HCT116 (cell line): ENCODE measurements at regions not wholly inside any gene's neighbourhood (a gene's known extent, or its start where the extent isn't known, plus 50 kb on each side); places are given as distances from the start of the nearest gene placed in this dataset.

Source experiments
- ATAC-seq: fragments of 200-7000 bp; cut with Tn5 transposase; 2 replicates; pipeline ENCODE4 v1.9.1; 2020; ENCODE audit warnings: mild to moderate bottlenecking, moderate library complexity
- BruUV-seq: library from RNA; stranded (reverse); fragments of 400-500 nt; replicated peaks from 2 replicates; lab custom pipeline; 2021; lab: Mats Ljungman, UMichigan
- CTCF ChIA-PET: fragments of 300-600 bp; sonication (Branson Sonifier 250); formaldehyde crosslinking; loops from one replicate; lab custom pipeline; 2021; ENCODE audit warnings: antibody characterized with exemption; lab: Charles Lee
- POLR2A ChIA-PET: fragments of 300-600, 350-600 bp; sonication (Branson Sonifier 250); formaldehyde crosslinking; loops from one replicate; lab custom pipeline; 2021; ENCODE audit warnings: antibody characterized with exemption; lab: Charles Lee
- RAD21 ChIA-PET, 2 experiments: fragments of 300-600 bp; sonication (Branson Sonifier 250); formaldehyde crosslinking; loops; one replicate each; lab custom pipeline; 2023; ENCODE audit warnings: low total read pairs in 2 of 2; ENCODE audit not compliant: uncharacterized antibody in 2 of 2, unreplicated experiment in 2 of 2, low non-redundant PET in 1 of 2; lab: Charles Lee
- DNase-seq: peaks from one replicate; pipeline ENCODE4 v3.0.0-alpha.2; 2010; ENCODE audit warnings: low read depth, low spot score
- H2AFZ ChIP-seq: fragments of 200-600 bp; shearing (Covaris generic), sonication (generic); 2 replicates; pipeline ENCODE4 v1.6.1; 2017; ENCODE audit warnings: low read depth, mixed run types, mixed read lengths, antibody characterized with exemption, low read length; ENCODE audit not compliant: poor library complexity, severe bottlenecking
- H3K27ac ChIP-seq: 2 replicates; pipeline ENCODE4 v1.5.1; 2012; ENCODE audit warnings: low read depth, low read length
- H3K27me3 ChIP-seq: fragments of 200-600 bp; sonication (generic); 2 replicates; pipeline ENCODE4 v1.6.1; 2016; ENCODE audit warnings: mixed run types, low read length, mixed read lengths; ENCODE audit not compliant: insufficient read depth
- H3K36me3 ChIP-seq, 2 experiments: fragments of 200-500 bp in 1 of 2; fragments of 200-600 bp in 1 of 2; sonication (Bioruptor generic) in 1 of 2; sonication (generic) in 1 of 2; 2 replicates each; pipeline versions ENCODE4 v1.5.1 to v1.6.1; 2014 to 2016; ENCODE audit warnings: low read length in 2 of 2, inconsistent platforms in 1 of 2, mixed read lengths in 1 of 2, mixed run types in 1 of 2; ENCODE audit not compliant: insufficient read depth in 2 of 2, control insufficient read depth in 1 of 2
- H3K4me1 ChIP-seq, 2 experiments: fragments of 200-600 bp in 1 of 2; sonication (generic) in 1 of 2; 2 replicates each; pipeline versions ENCODE4 v1.5.1 to v1.6.1; 2012 to 2017; ENCODE audit warnings: low read length in 2 of 2, inconsistent platforms in 1 of 2, mild to moderate bottlenecking in 1 of 2, mixed read lengths in 1 of 2, mixed run types in 1 of 2, moderate library complexity in 1 of 2; ENCODE audit not compliant: insufficient read depth in 2 of 2, control insufficient read depth in 1 of 2
- H3K4me2 ChIP-seq: fragments of 200-600 bp; sonication (generic); 2 replicates; pipeline ENCODE4 v1.6.1; 2017; ENCODE audit warnings: mixed run types, low read length, mixed read lengths
- H3K4me3 ChIP-seq, 2 experiments: fragments of 200-600 bp in 1 of 2; sonication (generic) in 1 of 2; replicated peaks in 1 of 2; 2 replicates each; pipeline ENCODE4 v1.5.1; 2011 to 2016; ENCODE audit warnings: low read length in 2 of 2, control low read depth in 1 of 2, low read depth in 1 of 2, mild to moderate bottlenecking in 1 of 2, mixed read lengths in 1 of 2, mixed run types in 1 of 2
- H3K79me2 ChIP-seq: fragments of 200-600 bp; sonication (generic); 2 replicates; pipeline ENCODE4 v1.6.1; 2017; ENCODE audit warnings: mild to moderate bottlenecking, mixed run types, low read length, moderate library complexity, mixed read lengths; ENCODE audit not compliant: insufficient read depth
- H3K9ac ChIP-seq: fragments of 200-600 bp; sonication (generic); 2 replicates; pipeline ENCODE4 v1.6.1; 2016; ENCODE audit warnings: low read length, mixed read lengths
- H3K9me2 ChIP-seq: fragments of 200-600 bp; sonication (generic), shearing (Covaris generic); 2 replicates; pipeline ENCODE4 v1.6.1; 2017; ENCODE audit warnings: mixed run types, mild to moderate bottlenecking, moderate library complexity; ENCODE audit not compliant: insufficient read depth
- H3K9me3 ChIP-seq, 2 experiments: fragments of 200-500 bp in 1 of 2; fragments of 200-600 bp in 1 of 2; sonication (Bioruptor generic) in 1 of 2; sonication (generic) in 1 of 2; 2 replicates each; pipeline ENCODE4 v1.6.1; 2014 to 2017; ENCODE audit warnings: low read length in 2 of 2, mixed read lengths in 2 of 2, inconsistent platforms in 1 of 2, low read depth in 1 of 2, mild to moderate bottlenecking in 1 of 2, mixed run types in 1 of 2, moderate library complexity in 1 of 2; ENCODE audit not compliant: control insufficient read depth in 1 of 2, insufficient read depth in 1 of 2
- H4K20me1 ChIP-seq: fragments of 200-600 bp; sonication (generic), shearing (Covaris generic); 2 replicates; pipeline ENCODE4 v1.6.1; 2017; ENCODE audit warnings: mixed run types, mild to moderate bottlenecking, moderate library complexity; ENCODE audit not compliant: insufficient read depth
- CEBPB ChIP-seq: IDR thresholded peaks from 2 replicates; pipeline ENCODE4 v1.6.1; 2012; ENCODE audit warnings: low read depth
- EGR1 ChIP-seq: IDR thresholded peaks from 2 replicates; pipeline ENCODE4 v1.6.1; 2012; ENCODE audit warnings: low read depth
- EZH2 ChIP-seq: fragments of 200-600 bp; sonication (generic); IDR thresholded peaks from 2 replicates; pipeline ENCODE4 v1.6.1; 2017; ENCODE audit warnings: antibody characterized with exemption, mixed run types
- EZH2phosphoT487 ChIP-seq: fragments of 200-600 bp; IDR thresholded peaks from 2 replicates; pipeline ENCODE4 v1.6.1; 2018; ENCODE audit warnings: antibody characterized with exemption, borderline replicate concordance
- FOSL1 ChIP-seq: IDR thresholded peaks from 2 replicates; pipeline ENCODE4 v1.6.1; 2012; ENCODE audit warnings: low read depth
- JUND ChIP-seq: IDR thresholded peaks from 2 replicates; pipeline ENCODE4 v1.6.1; 2012
- RAD21 ChIP-seq: IDR thresholded peaks from 2 replicates; pipeline ENCODE4 v1.6.1; 2012; ENCODE audit warnings: low read depth, mild to moderate bottlenecking
- SRF ChIP-seq: IDR thresholded peaks from 2 replicates; pipeline ENCODE4 v1.6.1; 2012; ENCODE audit warnings: low read depth
- YY1 ChIP-seq: IDR thresholded peaks from 2 replicates; pipeline ENCODE4 v1.6.1; 2011; ENCODE audit warnings: low read length, low read depth, moderate library complexity, mild to moderate bottlenecking; ENCODE audit not compliant: insufficient replicate concordance; ENCODE audit errors: extremely low read depth
- ZFX ChIP-seq: fragments of 450-650 bp; IDR thresholded peaks from 2 replicates; pipeline ENCODE4 v1.6.1; 2017
- intact Hi-C: fragments of 100-400 bp; cut with micrococcal nuclease; formaldehyde crosslinking; loops from 2 replicates; pipeline ENCODE4 v1.10.0; 2022
- TF ChIP-seq, protein P1 (sequence below): IDR thresholded peaks from 2 replicates; pipeline ENCODE4 v1.6.1; 2011; ENCODE audit warnings: mild to moderate bottlenecking, low read length, moderate library complexity; ENCODE audit not compliant: insufficient replicate concordance; ENCODE audit errors: extremely low read depth
- TF ChIP-seq, protein P2 (sequence below): IDR thresholded peaks from 2 replicates; pipeline ENCODE4 v1.6.1; 2012
- TF ChIP-seq, protein P3 (sequence below): IDR thresholded peaks from 2 replicates; pipeline ENCODE4 v1.6.1; 2012; ENCODE audit warnings: low read depth
- TF ChIP-seq, protein P4 (sequence below), 3 experiments: fragments of 200-600 bp in 1 of 3; sonication (generic) in 1 of 3; IDR thresholded peaks in 2 of 3; conservative IDR thresholded peaks in 1 of 3; 2 replicates each; pipeline ENCODE4 v1.5.1; 2012 to 2017; ENCODE audit warnings: low read depth in 2 of 3, low read length in 2 of 3, antibody characterized with exemption in 1 of 3, borderline replicate concordance in 1 of 3, control low read depth in 1 of 3, mild to moderate bottlenecking in 1 of 3, mixed read lengths in 1 of 3, mixed run types in 1 of 3, moderate library complexity in 1 of 3; ENCODE audit not compliant: insufficient read depth in 1 of 3
- TF ChIP-seq, protein P5 (sequence below): IDR thresholded peaks from 2 replicates; pipeline ENCODE4 v1.6.1; 2012

DNA sequence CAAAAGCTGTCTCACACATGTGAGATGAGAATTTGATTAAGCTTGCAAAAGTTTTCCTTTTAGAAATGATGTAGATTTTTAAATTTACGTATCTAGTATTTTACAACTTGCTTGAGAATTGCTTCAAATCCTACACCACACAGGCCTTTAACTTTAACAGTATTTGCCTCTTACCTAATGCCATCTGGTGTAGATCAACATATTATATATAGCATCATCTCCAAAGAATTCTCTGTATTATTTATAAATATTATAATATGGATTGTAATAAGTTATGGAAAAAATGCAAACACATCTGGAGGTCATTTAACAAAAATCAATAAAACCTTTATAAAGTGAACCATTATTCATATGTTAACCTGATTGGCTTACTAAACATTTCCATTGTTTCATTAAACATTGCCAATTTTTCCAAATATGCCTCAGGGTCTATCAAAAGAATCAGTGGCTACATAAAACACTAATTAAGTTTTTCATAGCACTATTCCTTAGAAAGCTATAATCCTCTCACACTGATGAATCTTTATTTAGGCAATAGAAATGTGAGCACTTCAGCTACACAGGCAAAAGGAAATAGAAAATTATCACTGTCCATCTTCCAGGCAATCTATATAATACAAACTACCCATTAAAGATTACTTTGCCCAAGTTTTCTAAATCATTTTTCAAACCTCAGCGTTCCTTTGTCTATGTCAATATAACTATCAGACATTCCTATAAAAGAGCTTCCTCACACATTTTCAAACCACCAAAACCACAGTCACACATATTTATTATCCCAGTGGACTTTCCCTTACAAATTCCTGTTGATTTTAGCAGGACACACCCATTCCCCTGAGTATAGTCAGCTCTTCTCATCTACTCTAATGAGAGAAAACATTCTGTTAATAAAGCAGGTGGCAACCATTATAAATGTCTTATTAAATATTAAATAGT is 83.5 kb upstream of the INTU start:
- Histone ChIP-seq H4K20me1 (no peaks in the 10 kb centered on the region), H3K27me3 (no peaks in the 10 kb centered on the region), H3K4me2 (no peak overlapping the region), H3K9ac (no peak overlapping the region), H3K9me3 (no peaks in the 10 kb centered on the region), H3K9me2 (no peaks in the 10 kb centered on the region), H3K36me3 (no peaks in the 10 kb centered on the region), H3K79me2 (no peaks in the 10 kb centered on the region), H2AFZ (no peak overlapping the region), H3K4me3 (no peak overlapping the region), H3K4me1 (no peaks in the 10 kb centered on the region), H3K27ac (no peak overlapping the region)
- POLR2A ChIA-PET, result no interaction called here
- intact Hi-C loops, result no loop called here
- CTCF ChIA-PET, result no interaction called here
- no TSS peak for BruUV-seq
- DNase-seq, result no peak
- TF ChIP-seq, protein P1, sequence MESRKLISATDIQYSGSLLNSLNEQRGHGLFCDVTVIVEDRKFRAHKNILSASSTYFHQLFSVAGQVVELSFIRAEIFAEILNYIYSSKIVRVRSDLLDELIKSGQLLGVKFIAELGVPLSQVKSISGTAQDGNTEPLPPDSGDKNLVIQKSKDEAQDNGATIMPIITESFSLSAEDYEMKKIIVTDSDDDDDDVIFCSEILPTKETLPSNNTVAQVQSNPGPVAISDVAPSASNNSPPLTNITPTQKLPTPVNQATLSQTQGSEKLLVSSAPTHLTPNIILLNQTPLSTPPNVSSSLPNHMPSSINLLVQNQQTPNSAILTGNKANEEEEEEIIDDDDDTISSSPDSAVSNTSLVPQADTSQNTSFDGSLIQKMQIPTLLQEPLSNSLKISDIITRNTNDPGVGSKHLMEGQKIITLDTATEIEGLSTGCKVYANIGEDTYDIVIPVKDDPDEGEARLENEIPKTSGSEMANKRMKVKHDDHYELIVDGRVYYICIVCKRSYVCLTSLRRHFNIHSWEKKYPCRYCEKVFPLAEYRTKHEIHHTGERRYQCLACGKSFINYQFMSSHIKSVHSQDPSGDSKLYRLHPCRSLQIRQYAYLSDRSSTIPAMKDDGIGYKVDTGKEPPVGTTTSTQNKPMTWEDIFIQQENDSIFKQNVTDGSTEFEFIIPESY, result no peak
- TF ChIP-seq, protein P2, sequence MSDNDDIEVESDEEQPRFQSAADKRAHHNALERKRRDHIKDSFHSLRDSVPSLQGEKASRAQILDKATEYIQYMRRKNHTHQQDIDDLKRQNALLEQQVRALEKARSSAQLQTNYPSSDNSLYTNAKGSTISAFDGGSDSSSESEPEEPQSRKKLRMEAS, result no peak
- no peak for TF ChIP-seq YY1
- TF ChIP-seq, protein P3, sequence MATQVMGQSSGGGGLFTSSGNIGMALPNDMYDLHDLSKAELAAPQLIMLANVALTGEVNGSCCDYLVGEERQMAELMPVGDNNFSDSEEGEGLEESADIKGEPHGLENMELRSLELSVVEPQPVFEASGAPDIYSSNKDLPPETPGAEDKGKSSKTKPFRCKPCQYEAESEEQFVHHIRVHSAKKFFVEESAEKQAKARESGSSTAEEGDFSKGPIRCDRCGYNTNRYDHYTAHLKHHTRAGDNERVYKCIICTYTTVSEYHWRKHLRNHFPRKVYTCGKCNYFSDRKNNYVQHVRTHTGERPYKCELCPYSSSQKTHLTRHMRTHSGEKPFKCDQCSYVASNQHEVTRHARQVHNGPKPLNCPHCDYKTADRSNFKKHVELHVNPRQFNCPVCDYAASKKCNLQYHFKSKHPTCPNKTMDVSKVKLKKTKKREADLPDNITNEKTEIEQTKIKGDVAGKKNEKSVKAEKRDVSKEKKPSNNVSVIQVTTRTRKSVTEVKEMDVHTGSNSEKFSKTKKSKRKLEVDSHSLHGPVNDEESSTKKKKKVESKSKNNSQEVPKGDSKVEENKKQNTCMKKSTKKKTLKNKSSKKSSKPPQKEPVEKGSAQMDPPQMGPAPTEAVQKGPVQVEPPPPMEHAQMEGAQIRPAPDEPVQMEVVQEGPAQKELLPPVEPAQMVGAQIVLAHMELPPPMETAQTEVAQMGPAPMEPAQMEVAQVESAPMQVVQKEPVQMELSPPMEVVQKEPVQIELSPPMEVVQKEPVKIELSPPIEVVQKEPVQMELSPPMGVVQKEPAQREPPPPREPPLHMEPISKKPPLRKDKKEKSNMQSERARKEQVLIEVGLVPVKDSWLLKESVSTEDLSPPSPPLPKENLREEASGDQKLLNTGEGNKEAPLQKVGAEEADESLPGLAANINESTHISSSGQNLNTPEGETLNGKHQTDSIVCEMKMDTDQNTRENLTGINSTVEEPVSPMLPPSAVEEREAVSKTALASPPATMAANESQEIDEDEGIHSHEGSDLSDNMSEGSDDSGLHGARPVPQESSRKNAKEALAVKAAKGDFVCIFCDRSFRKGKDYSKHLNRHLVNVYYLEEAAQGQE, result no peak
- no peak for TF ChIP-seq SRF
- TF ChIP-seq FOSL1, result no peak
- no peak for TF ChIP-seq EZH2
- TF ChIP-seq JUND, result no peak
- TF ChIP-seq ZFX, result no peak
- no peak for TF ChIP-seq RAD21
- TF ChIP-seq, protein P4, sequence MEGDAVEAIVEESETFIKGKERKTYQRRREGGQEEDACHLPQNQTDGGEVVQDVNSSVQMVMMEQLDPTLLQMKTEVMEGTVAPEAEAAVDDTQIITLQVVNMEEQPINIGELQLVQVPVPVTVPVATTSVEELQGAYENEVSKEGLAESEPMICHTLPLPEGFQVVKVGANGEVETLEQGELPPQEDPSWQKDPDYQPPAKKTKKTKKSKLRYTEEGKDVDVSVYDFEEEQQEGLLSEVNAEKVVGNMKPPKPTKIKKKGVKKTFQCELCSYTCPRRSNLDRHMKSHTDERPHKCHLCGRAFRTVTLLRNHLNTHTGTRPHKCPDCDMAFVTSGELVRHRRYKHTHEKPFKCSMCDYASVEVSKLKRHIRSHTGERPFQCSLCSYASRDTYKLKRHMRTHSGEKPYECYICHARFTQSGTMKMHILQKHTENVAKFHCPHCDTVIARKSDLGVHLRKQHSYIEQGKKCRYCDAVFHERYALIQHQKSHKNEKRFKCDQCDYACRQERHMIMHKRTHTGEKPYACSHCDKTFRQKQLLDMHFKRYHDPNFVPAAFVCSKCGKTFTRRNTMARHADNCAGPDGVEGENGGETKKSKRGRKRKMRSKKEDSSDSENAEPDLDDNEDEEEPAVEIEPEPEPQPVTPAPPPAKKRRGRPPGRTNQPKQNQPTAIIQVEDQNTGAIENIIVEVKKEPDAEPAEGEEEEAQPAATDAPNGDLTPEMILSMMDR (IDR thresholded peaks at IDR 0.05 in 2 of 3, conservative IDR thresholded peaks at IDR 0.05 in 1 of 3; ENCODE audit: borderline replicate concordance in 1 of 3, insufficient read depth in 1 of 3, low read depth in 2 of 3, low read length in 2 of 3), result no peak
- no peak for TF ChIP-seq EGR1
- TF ChIP-seq, protein P5, sequence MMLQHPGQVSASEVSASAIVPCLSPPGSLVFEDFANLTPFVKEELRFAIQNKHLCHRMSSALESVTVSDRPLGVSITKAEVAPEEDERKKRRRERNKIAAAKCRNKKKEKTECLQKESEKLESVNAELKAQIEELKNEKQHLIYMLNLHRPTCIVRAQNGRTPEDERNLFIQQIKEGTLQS, result no peak
- no peak for TF ChIP-seq CEBPB
- TF ChIP-seq EZH2phosphoT487, result no peak
- RAD21 ChIA-PET, result no interaction called here
- ATAC-seq, result no peak
